Colonic mucosa (tissue), 4 donors: ENCODE measurements at regions not wholly inside any gene's neighbourhood (a gene's known extent, or its start where the extent isn't known, plus 50 kb on each side); places are given as distances from the start of the nearest gene placed in this dataset.

ENCODE experiments used
- DNase-seq: peaks from one replicate; pipeline ENCODE4 v3.0.0-alpha.2; 2020
- H3K27ac ChIP-seq: fragments of 200-600 bp; one replicate; pipeline ENCODE4 v1.8.0; 2021
- H3K27me3 ChIP-seq: fragments of 200-600 bp; one replicate; pipeline ENCODE4 v1.8.0; 2021
- H3K36me3 ChIP-seq: fragments of 200-600 bp; one replicate; pipeline ENCODE4 v1.8.0; 2021
- H3K4me1 ChIP-seq: fragments of 200-600 bp; one replicate; pipeline ENCODE4 v1.8.0; 2021; ENCODE audit warnings: mild to moderate bottlenecking
- H3K4me3 ChIP-seq: fragments of 200-600 bp; one replicate; pipeline ENCODE4 v1.8.0; 2021
- H3K9ac ChIP-seq, 2 donors: one replicate each; pipeline ENCODE4 v1.7.0; 2013; ENCODE audit warnings: control low read depth in 2 of 2, low read depth in 2 of 2, low read length in 2 of 2
- H3K9me3 ChIP-seq: fragments of 200-600 bp; one replicate; pipeline ENCODE4 v1.8.0; 2021
- CTCF ChIP-seq: fragments of 200-600 bp; IDR thresholded peaks from one replicate; pipeline ENCODE4 v1.8.0; 2022; ENCODE audit warnings: antibody characterized with exemption, mild to moderate bottlenecking
- intact Hi-C: fragments of 100-400 bp; cut with DNase I; formaldehyde crosslinking; loops from one replicate; pipeline ENCODE4 v1.14.1; 2022
- donor health status: healthy.
- donor health status: DM: no; HTN: no; CAD: no.
- donor health status: DM: no; HTN: no; CAD: no.

GRCh38 chr3:148428862-148429605 lies 268.7 kb upstream of the AGTR1 start:
- Histone ChIP-seq H3K9me3 (no peaks in the 10 kb centered on the region), H3K4me3 (no peak overlapping the region), H3K36me3 (no peaks in the 10 kb centered on the region), H3K4me1 (no peaks in the 10 kb centered on the region), H3K27me3 (no peaks in the 10 kb centered on the region), H3K27ac (no peak overlapping the region), H3K9ac (no peak overlapping the region)
- TF ChIP-seq CTCF: no peak
- no peak for DNase-seq
- intact Hi-C loops: no loop called here

- no peak for TF ChIP-seq CTCF
- DNase-seq: no peak
- H3K27ac ChIP-seq: no peak overlapping the region
Observed at GRCh38 chr3:148433665-148434064, 264.0 kb upstream of the AGTR1 start.

GRCh38 chr3:148435534-148435933 lies 262.2 kb upstream of the AGTR1 start:
- Histone ChIP-seq H3K9me3 (no peaks in the 10 kb centered on the region), H3K9ac (no peak overlapping the region), H3K4me1 (no peaks in the 10 kb centered on the region), H3K4me3 (no peak overlapping the region), H3K36me3 (no peaks in the 10 kb centered on the region), H3K27me3 (no peaks in the 10 kb centered on the region), H3K27ac (no peak overlapping the region)
- TF ChIP-seq CTCF: no peak
- no peak for DNase-seq
- intact Hi-C loops: no loop called here

More at GRCh38 chr3:148433665-148434064, 264.0 kb upstream of the AGTR1 start:
- no peaks in the 10 kb centered on the region for H3K4me1 ChIP-seq
- intact Hi-C loops: no loop called here
- H3K27me3 ChIP-seq: no peaks in the 10 kb centered on the region
- no peaks in the 10 kb centered on the region for H3K9me3 ChIP-seq
- H3K4me3 ChIP-seq: no peak overlapping the region
- H3K36me3 ChIP-seq: no peaks in the 10 kb centered on the region
- H3K9ac ChIP-seq: no peak overlapping the region

GRCh38 chr3:148439254-148439822 lies 258.4 kb upstream of the AGTR1 start:
- Histone ChIP-seq H3K27me3 (no peaks in the 10 kb centered on the region), H3K36me3 (no peaks in the 10 kb centered on the region), H3K4me3 (no peak overlapping the region), H3K9ac (no peak overlapping the region), H3K9me3 (no peaks in the 10 kb centered on the region), H3K4me1 (no peaks in the 10 kb centered on the region), H3K27ac (no peak overlapping the region)
- intact Hi-C loops: no loop called here
- no peak for DNase-seq
- no peak for TF ChIP-seq CTCF

- H3K9ac ChIP-seq: no peak overlapping the region
- no peak overlapping the region for H3K4me3 ChIP-seq
- intact Hi-C loops: no loop called here
- no peak for TF ChIP-seq CTCF
- H3K4me1 ChIP-seq: no peaks in the 10 kb centered on the region
- H3K36me3 ChIP-seq: no peaks in the 10 kb centered on the region
- DNase-seq: no peak
- H3K27ac ChIP-seq: no peak overlapping the region
- H3K9me3 ChIP-seq: no peaks in the 10 kb centered on the region
- H3K27me3 ChIP-seq: no peaks in the 10 kb centered on the region
Observed at GRCh38 chr3:148441191-148441590, 256.5 kb upstream of the AGTR1 start.
